Fibroblast of skin of scalp (primary cell): ENCODE measurements at regions not wholly inside any gene's neighbourhood (a gene's known extent, or its start where the extent isn't known, plus 50 kb on each side); places are given as distances from the start of the nearest gene placed in this dataset.
"Not testable (repeated sequence)": the region's sequence is repeated elsewhere in the genome, so short reads cannot be mapped to it uniquely, and the experiment has no call there.

Experiments used
- DNase-seq: peaks from one replicate; pipeline ENCODE4 v3.0.0-alpha.2; 2013

DNA sequence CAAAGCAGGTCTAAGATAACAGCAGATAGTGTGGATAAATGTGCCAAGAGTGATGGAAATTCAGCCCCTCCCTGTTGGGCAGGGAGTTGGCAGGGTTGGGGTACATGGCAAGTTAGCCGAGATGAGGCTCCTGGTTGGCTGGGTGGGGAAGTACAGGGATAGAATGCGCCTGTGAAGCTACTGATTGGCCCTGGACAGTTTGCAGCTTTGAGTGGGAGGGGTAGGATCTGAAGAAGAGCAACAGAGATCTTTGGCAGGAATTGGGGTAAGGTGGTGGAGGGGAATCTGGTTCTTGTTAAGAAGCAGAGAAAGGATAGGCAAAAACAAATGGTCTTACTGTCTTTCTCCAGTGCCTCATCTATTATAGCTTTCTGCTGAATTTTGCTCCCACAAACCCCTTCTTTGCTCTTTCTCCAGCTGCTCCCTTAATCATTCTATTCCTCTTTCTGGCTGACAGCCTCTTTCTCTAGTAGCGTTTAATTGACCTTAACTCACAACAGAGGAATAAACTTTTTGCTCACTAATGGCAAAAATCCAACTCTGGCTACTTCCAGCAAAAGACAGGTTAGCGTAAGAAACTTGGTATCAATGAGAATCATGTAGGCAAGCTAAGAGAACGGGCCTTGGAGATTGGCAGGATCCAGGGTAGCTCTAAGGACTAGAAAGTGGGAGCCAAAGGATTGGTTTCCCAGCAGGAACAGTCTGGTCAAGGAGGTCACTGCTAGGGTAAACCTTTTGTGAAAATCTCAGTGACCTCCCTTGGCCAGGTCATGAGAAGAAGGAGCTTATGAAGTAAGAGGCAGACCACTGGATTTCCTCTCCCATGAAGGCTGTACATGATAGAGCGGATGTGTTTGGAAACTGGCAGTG, 86.3 kb upstream of the CARMIL1 start:
- DNase-seq, result peak; percentile 82

DNA sequence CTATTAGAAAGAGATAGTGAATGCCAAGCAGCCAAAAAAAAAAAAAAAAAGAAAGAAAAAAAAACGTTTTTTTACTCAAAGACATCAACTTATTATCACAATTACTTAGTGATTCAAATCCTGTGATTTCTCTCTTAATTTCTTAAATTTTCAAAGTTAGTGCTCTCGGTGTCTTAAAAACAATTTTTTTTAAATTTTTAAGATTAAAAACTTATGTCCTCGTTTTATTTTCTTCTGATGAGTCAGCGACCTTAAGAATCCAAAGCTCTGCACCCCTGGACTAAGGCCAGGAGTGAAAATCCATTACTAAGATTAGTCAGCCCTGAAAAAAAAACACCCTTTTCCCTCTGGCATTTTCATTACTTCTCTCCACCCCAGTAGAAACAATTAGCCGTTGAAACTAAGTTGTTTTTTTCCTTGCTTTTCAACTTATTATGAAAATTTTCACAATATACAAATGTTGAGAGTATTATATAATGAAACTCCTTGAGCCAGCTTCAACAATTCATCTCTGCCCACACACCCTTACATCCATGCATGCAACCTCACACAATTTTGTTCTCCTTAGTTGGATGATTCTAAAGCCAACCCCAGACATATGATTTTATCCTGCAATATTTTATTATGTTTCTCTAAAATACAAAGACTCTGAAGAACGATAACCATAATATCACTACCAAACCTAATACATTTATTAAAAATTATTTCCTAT, 85.6 kb upstream of the CARMIL1 start:
- DNase-seq, result peak; percentile 98

DNA sequence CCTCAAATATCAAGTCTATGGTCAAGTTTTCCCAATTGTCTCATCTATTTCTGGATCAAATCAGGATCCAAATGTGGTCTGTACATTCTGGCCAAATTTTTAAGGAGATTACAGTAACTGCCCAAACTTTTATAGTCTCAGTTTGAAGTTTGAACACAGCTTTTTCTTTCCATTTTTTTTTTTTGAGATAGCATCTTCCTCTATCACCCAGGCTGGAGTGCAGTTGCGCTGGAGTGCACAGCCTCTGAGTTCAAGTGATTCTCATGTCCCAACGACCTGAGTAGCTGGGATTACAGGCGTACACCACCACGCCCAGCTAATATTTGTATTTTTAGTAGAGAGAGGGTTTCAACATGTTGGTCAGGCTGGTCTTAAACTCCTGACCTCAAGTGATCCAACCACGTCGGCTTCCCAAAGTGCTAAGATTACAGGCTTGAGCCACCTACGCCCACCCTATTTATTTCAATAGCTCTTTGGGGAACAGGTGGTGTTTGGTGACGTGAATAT, 84.9 kb upstream of the CARMIL1 start:
- no peak for DNase-seq

DNA sequence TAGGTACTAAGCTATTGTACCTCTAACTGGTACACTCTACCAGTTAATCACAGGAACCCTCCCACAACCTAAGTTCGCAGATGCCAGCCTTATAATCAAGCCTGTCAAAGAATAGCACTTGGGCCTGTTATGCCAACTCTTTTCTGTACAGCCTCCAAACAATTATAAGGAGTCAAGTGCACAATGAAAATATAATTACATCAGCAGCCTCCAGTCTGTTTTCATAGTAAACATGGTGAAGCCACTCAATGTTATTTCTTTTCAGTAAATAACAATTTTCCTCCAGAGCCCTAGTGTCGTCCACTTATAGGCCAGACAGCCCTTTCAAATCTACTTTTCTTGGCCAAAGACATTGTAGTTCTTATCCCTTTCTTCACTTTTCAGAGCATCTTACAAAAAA, 82.7 kb upstream of the CARMIL1 start:
- no peak for DNase-seq

DNA sequence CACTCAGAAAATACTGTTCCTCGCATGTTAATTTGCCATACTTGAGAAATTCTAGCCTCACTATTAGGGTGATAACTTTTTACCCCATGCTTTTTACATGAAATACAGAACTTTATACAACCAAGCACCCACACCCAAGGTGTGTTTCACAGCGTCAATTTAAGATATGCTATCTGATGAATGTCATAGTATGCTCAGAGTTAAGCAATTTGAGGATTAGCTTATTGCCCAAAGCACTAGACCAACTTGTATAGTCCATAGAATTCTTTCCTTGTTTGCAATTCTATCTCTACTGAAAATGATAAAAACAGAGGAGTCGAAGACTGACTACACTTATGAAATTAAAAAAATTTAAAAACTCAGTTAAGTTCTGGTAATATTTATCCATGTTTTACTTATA, 82.1 kb upstream of the CARMIL1 start:
- no peak for DNase-seq

DNA sequence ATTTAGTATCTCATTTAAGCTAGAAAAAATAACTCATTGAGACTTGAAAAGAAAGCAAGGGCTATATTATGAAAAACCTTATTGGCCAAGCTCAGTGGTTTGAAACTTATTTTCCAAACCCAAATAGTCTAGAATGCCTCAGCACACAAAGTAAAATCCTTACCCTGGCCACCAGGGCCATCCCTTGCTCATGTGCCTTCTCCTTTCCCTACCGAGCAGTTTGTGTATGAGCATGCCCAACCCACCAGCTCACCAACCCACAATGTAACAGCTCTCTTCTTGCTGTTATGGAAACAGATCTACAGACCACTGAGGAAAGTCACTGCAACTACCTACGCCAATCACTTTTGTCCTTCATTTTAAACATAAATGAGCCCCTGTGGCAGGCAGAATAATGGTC, 79.6 kb upstream of the CARMIL1 start:
- DNase-seq, result no peak

DNA sequence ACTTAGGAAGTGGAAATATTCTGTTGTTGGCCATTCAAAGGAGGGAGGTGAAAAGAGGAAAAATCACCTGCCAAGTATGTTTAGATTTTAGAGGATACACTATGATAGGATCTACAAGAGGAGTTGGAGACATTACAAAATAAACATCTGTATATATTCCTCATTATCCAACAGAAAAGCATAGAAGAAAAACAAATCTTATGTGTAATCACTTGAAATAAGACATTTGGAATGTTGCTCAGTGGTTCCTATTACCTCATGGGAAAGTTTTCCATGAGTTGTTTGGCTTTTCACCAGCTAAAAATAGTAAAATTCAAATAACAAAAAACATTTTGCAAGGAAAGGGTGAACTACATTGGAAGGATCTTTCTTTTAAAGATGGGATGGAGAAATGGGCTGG, 76.7 kb upstream of the CARMIL1 start:
- DNase-seq, result peak; percentile 89

DNA sequence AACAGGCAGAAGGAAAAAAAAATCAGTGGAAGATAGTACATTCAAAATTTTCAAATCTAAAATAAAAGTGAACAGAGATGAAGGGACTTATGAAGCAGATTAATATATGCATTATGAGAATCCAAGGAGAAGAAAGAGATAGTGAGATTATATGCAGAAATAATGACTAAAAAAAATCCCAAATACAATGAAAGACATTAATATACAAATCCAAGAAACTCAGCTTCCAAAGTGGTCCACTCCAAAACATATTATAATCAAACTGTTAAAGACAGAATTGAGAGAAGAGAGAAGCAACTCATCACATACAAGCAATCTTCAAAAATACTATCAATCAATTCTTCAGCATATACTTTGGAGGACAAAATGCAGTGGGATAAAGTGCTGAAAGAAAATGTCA, 73.5 kb upstream of the CARMIL1 start:
- DNase-seq, result no peak

DNA sequence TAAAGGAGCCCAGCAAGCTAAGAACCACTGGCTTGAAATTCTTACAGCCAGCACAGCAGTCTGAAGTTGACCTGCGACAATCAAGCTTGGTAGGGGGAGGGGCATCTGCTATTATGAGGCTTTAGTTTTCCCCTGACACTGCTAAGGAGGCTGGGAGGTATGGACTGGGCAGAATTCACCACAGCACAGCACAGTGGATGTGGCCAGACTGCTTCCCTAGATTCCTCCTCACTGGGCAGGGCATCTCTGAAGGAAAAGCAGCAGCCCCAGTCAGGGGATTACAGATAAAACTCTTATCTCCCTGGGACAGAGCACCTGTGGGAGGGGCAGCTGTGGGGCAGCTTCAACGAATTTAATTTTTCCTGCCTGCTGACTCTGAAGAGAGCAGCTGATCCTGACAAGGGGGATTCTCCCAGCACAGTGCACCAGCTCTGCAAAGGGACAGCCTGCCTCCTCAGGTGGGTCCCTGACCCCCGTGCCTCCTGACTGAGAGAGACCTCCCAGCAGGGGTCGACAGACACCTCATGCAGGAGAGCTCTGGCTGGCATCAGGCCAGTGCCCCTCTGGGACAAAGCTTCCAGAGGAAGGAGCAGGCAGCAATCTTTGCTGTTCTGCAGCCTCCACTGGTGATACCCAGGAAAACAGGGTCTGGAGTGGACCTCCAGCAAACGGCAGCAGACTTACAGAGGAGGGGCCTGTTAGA, 71.6 kb upstream of the CARMIL1 start:
- DNase-seq, result not testable (repeated sequence)

DNA sequence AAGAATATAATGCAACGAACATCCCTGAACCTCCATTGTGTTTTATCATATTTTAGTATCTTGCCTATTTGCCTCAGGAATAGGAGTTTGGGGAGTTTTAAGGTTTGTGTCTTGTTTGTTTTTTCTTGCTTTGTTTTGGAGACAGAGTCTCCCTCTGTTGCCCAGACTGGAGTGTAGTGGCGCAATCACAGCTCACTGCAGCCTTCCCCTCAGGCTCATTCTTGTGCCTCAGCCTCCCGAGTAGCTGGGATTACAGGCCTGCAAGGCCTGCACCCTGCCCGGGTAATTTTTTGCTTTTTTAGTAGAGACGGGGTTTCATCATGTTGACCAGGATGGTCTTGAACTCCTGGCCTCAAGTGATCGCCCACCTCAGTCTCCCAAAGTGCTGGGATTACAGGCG, 63.3 kb upstream of the CARMIL1 start:
- no peak for DNase-seq

DNA sequence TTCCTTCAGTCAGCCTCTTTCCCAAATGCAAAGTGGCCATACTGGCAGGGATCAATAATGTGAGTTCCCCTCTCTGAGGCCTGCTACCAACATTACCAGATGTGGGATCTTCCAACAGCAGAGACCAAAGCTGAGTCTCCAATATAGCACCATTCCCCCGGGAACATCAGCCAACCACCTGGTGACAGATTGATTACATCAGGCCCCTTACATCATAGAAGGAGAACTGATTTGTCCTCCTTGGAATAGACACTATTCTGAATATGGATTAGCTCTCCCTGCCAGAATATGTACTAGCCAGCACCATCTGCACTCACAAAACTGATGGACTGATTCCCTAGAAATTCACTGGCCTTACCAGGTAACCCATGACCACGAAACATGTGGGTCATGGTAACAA, 61.9 kb upstream of the CARMIL1 start:
- DNase-seq, result peak; percentile 24

DNA sequence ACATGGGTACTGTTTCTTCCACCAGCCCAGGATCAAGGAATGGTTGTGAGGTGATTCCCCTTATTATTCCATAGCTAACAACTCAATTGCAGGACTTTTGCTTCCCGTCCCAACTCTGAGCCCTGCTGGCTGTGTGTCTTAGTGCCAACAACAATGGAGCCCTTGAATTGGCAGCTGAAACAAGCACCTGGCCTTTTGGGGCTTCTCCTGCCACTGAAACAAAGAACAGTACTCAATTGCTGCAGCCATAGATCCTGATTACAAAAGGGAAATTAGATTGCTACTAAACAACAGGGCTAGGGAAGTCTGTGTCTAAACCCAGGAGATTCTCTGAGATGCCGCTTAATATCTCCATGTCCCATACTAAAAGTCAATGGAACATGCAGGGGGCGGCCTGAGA, 61.3 kb upstream of the CARMIL1 start:
- no peak for DNase-seq

DNA sequence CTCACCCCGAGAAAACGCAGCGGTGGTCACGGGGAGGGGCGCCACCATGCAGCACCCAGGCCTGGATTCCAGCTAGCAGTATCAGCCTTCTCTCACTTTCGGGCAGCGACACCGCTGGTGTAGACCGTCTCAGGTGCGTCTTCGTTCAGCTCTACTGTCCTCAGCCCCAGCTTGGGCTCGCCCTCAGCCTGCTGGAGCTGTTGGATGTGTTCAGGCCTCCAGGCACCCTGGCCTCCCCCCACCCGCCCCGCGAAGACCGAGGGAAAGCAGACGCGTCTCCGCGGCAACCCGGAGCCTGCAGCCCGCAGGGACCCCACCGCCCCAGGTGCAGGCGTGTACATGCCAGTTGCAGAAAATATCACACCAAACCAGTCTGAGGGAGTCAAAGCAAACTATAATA, 60.8 kb upstream of the CARMIL1 start:
- DNase-seq, result no peak

DNA sequence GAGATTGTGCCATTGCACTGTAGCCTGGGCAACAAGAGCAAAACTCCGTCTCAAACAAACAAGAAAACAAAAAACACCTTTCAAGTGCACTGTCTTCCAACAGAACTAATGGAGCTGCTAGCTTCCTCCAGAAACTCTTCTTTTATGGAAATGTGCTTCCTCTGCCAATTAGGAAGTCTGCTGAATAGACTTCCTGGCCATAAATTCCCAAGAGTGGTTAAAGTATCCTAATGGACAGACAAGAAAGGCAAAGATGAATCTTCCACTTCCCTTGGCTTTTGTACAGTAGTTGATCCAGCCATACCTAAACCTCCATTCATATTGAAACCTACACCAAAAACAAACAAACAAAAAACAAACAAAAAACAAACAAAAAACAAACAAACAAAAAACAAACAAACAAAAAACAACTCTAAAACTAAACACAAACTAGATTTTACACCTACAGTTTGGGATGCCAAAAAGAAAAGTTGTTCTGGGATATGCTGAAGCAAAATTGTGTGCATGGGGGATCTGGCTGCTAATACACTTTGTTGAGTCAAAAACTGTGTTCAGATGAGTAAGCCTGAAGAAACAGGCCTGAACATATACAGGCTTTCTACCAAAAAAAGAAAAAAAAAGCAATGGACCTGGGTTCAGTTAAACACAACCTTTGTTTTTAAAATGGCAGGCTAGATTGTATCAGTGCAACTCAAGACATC, 59.8 kb upstream of the CARMIL1 start:
- no peak for DNase-seq

DNA sequence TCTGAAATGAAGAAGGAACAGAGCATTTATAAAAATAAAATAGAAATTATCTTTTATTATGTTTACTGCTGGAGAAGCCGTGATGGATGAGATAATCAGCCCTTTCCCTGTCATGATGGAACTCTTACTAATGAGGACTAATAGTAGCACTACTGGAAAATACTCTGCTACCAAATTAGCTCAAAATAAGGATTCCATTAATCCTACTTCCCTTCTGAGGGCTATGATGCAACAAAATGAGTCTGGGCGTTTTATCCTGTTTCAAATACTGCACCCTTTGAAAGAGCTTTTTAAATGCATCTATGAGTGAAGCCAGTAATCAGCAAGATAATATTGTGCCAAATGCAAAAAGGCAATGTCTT, 59.3 kb upstream of the CARMIL1 start:
- no peak for DNase-seq

DNA sequence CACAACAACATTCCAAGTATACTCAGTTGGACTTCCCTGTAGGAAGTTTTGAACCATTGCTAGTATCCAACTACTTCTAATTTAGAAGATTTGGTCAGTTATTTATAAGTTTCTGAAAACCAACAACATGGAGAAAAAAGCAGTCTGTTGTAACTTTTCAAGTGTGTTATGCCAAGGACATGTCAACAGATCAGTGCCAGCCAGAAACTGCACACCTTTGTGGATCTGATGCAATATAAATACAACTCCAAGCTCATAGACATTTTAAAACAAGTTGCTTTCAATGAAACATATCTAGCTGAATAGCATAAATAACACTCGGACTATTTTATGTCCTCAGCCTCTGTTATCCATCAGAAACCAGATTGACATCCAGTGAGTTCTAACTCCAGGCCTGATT, 58.3 kb upstream of the CARMIL1 start:
- DNase-seq, result no peak

DNA sequence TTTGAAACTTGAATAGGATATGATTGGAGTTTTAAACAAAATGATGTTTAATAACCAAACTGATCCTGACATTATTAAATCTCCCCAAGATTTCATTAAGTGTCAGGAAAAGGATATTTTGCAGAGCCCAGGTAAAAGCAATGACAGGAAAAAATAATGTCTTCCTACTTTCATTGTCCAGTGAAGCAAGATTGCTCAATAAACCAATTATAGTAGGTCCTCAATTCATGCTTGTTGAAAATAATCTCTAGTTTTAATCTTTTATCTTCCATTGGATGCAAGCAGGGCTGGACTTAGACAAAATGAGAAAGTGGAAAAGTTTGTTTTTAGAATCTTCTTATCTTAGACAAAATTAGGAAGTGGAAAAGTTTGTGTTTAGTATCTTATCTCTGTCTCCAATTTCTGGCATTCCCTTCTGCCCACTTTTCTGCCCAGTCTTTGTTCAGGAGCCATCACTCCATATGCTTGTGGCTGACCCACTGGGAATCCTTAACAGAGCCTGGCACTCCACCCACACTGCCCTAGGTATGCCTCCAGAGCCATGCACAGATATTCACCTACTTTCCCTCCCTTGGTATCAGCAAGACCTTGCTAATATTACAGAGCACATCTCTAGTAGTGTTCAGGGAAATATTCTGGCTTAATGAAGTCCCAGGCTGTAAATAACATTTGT, 57.0 kb upstream of the CARMIL1 start:
- DNase-seq, result no peak

DNA sequence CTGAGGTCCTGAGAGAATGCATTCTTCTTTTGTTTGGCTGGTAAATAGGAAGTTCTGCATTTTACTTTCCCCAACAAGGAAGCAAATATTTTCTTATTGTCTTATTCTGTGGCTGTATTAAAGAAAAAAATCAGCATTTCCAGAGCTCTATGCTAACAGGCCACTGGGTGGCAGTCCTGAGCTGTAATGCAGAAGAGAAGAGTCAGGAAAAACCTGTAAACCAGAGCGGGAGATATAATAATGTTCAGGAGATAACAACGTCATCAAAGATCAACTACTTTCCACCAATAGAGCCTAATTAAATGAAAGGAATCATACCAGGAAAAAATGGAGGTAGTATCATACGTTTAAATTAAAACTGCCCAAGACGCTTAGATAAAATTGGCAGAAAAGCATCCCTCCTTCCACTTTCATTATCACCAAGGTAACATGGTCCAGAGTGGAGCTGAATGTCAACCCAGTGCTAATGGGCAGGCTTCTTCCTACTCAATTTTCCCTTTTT, 55.6 kb upstream of the CARMIL1 start:
- peak; percentile 80 for DNase-seq

DNA sequence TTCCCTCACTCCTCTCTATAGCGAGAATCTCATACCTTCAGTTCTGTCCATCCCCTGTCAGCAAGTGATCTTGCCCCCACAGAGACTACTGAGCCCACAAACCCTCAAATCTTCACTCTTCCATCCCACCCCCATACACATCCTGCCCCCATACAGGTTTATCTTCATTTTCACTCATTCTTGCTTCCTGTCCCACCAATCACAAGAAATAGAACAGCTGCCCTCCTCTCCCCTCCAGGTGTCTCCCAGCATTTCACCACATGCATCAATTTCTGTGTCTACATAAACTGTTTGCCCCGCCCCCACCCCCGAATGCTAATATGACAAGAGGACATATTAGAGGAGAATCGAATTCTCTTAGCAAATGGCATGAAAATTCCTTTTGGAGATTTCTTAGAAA, 54.9 kb upstream of the CARMIL1 start:
- no peak for DNase-seq

DNA sequence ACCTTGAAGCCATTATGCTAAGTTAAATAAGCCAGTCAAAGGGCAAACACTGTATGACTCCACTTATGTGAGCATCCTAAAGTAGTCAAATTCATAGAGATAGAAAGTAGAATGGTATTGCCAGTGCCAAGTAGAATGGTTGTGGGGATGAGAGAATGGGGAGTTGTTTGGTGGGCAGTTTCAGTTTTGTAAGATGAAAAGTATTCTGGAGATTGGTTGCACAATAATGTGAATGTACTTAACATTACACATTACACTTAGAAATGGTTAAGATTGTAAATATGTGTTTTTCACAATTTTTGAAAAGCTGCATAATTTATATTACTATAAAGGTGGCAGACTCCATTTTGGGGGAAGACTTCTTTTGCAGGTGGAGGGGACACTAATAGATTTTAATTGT, 51.3 kb upstream of the CARMIL1 start:
- DNase-seq, result no peak
